Trophoblast cell (in vitro differentiated cells and primary cell): ENCODE measurements at regions not wholly inside any gene's neighbourhood (a gene's known extent, or its start where the extent isn't known, plus 50 kb on each side); places are given as distances from the start of the nearest gene placed in this dataset.

ENCODE experiments used
- DNase-seq, 2 donors: peaks; one replicate each; pipeline ENCODE4 v3.0.0-alpha.2; 2016
- H2AFZ ChIP-seq: 2 replicates; pipeline ENCODE4 v1.6.1; 2013; ENCODE audit warnings: low read length, moderate library complexity, mild to moderate bottlenecking; ENCODE audit not compliant: insufficient read depth, poor library complexity
- H2AK5ac ChIP-seq: 2 replicates; pipeline ENCODE4 v1.6.1; 2013; ENCODE audit warnings: mild to moderate bottlenecking, low read length
- H2BK120ac ChIP-seq: 2 replicates; pipeline ENCODE4 v1.6.1; 2013; ENCODE audit warnings: low read length, mild to moderate bottlenecking, moderate library complexity; ENCODE audit not compliant: insufficient read depth, poor library complexity
- H2BK12ac ChIP-seq: 2 replicates; pipeline ENCODE4 v1.6.1; 2013; ENCODE audit warnings: mild to moderate bottlenecking, low read length, moderate library complexity
- H2BK5ac ChIP-seq: 2 replicates; pipeline ENCODE4 v1.6.1; 2013; ENCODE audit warnings: low read length, low read depth, moderate library complexity, mild to moderate bottlenecking; ENCODE audit not compliant: poor library complexity
- H3K14ac ChIP-seq: 2 replicates; pipeline ENCODE4 v1.6.1; 2013; ENCODE audit warnings: mild to moderate bottlenecking, low read length
- H3K18ac ChIP-seq: 2 replicates; pipeline ENCODE4 v1.6.1; 2013; ENCODE audit warnings: mild to moderate bottlenecking, low read length
- H3K23ac ChIP-seq: 2 replicates; pipeline ENCODE4 v1.6.1; 2013; ENCODE audit warnings: low read length
- H3K27ac ChIP-seq: 2 replicates; pipeline ENCODE4 v1.5.1; 2013; ENCODE audit warnings: low read depth, mild to moderate bottlenecking, inconsistent platforms, low read length, moderate library complexity
- H3K27me3 ChIP-seq: 2 replicates; pipeline ENCODE4 v1.6.1; 2013; ENCODE audit warnings: inconsistent platforms, mild to moderate bottlenecking, low read length, moderate library complexity; ENCODE audit not compliant: insufficient read depth
- H3K36me3 ChIP-seq, 2 experiments: 1 replicate in 1 of 2; 2 replicates in 1 of 2; pipeline ENCODE4 v1.6.1; 2013; ENCODE audit warnings: low read length in 2 of 2, mild to moderate bottlenecking in 2 of 2, moderate library complexity in 1 of 2; ENCODE audit not compliant: insufficient read depth in 2 of 2, control insufficient read depth in 1 of 2
- H3K4ac ChIP-seq: 2 replicates; pipeline ENCODE4 v1.6.1; 2013; ENCODE audit warnings: low read depth, mild to moderate bottlenecking, low read length, moderate library complexity
- H3K4me1 ChIP-seq, 2 experiments: 1 replicate in 1 of 2; 2 replicates in 1 of 2; pipeline ENCODE4 v1.6.1; 2013; ENCODE audit warnings: low read length in 2 of 2, mild to moderate bottlenecking in 2 of 2, moderate library complexity in 1 of 2; ENCODE audit not compliant: insufficient read depth in 2 of 2, control insufficient read depth in 1 of 2
- H3K4me2 ChIP-seq: 2 replicates; pipeline ENCODE4 v1.6.1; 2013; ENCODE audit warnings: inconsistent platforms, mild to moderate bottlenecking, low read length, moderate library complexity
- H3K4me3 ChIP-seq: 2 replicates; pipeline ENCODE4 v1.5.1; 2013; ENCODE audit warnings: mild to moderate bottlenecking, low read depth, low read length, inconsistent platforms
- H3K79me1 ChIP-seq: one replicate; pipeline ENCODE4 v1.6.1; 2013; ENCODE audit warnings: low read length
- H3K79me2 ChIP-seq: 2 replicates; pipeline ENCODE4 v1.6.1; 2013; ENCODE audit warnings: low read length, mild to moderate bottlenecking; ENCODE audit not compliant: control insufficient read depth, insufficient read depth, poor library complexity
- H3K9ac ChIP-seq: 2 replicates; pipeline ENCODE4 v1.6.1; 2013; ENCODE audit warnings: mild to moderate bottlenecking, low read length
- H3K9me3 ChIP-seq: 2 replicates; pipeline ENCODE4 v1.6.1; 2013; ENCODE audit warnings: low read depth, mild to moderate bottlenecking, control low read depth, inconsistent platforms, low read length; ENCODE audit not compliant: insufficient read depth
- H4K12ac ChIP-seq: 2 replicates; pipeline ENCODE4 v1.6.1; 2013; ENCODE audit warnings: low read depth, mild to moderate bottlenecking, low read length, moderate library complexity
- H4K8ac ChIP-seq: 2 replicates; pipeline ENCODE4 v1.6.1; 2013; ENCODE audit warnings: low read depth, mild to moderate bottlenecking, low read length, moderate library complexity
- H4K91ac ChIP-seq: one replicate; pipeline ENCODE4 v1.6.1; 2013; ENCODE audit warnings: low read depth, mild to moderate bottlenecking, low read length, moderate library complexity
- WGBS: extraction: QIAGEN DNeasy Blood & Tissue Kit; methylation state at CpG from one replicate; pipeline ENCODE4 v1.1.7; 2013; ENCODE audit warnings: missing lambda C conversion rate; ENCODE audit not compliant: insufficient read length, insufficient coverage; ENCODE audit errors: extremely low coverage; 5-methylcytosine and 5-hydroxymethylcytosine counted together

DNA sequence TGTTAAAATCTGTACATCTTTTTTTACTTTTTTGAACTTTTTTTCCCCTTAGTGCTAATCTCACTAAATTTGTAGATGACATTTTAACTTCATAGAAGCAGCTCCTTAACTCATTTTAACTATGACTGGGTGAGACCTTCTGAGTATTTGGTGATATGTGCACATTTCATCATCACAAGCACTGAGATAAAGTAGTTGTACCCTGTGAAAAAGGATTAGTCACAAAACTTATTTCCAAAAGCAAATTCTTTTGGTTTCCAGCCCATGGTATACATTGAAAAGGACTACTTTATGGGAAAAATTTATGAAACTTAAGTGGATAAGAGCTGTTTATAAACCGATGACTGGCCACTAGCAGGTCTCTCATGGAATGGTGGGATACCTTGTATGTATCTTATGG, 581.5 kb downstream of the PLCL1 start:
- Histone ChIP-seq H3K36me3 (no peaks in the 10 kb centered on the region), H2BK12ac (no peak overlapping the region), H3K4me3 (no peak overlapping the region), H3K79me2 (no peaks in the 10 kb centered on the region), H3K9ac (no peak overlapping the region), H4K12ac (no peak overlapping the region), H3K23ac (no peak overlapping the region), H3K4ac (no peak overlapping the region), H3K14ac (no peak overlapping the region), H3K4me1 (no peaks in the 10 kb centered on the region), H4K8ac (no peak overlapping the region), H3K9me3 (no peaks in the 10 kb centered on the region), H2AFZ (no peak overlapping the region), H2BK5ac (no peak overlapping the region), H3K18ac (no peak overlapping the region), H3K79me1 (no peaks in the 10 kb centered on the region), H3K4me2 (no peak overlapping the region), H3K27me3 (no peaks in the 10 kb centered on the region), H2BK120ac (no peak overlapping the region), H3K27ac (no peak overlapping the region), H4K91ac (no peak overlapping the region), H2AK5ac (no peak overlapping the region)
- WGBS, result no CpG with 5 or more reads among the region's 1 CpG
- no peak for DNase-seq

DNA sequence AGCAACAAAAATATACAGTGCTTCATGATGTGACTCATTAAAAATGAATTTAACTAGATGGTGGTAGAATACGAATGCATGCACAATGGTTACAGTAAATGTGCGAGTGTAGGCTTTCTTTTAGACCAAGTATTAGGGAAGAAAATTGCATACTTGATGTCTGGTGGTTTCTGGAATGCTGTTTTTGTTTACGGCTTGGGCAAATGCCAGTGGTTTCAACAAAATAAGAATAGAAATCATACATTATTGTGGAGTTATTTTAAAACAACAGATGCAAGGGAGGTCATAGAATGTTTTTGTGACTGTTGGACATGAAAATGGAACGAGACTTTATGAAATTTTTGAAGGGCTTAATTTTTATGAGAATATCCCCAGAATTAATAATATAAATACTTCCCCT, 580.9 kb downstream of the PLCL1 start:
- H3K4me3 ChIP-seq, result no peak overlapping the region
- no peak overlapping the region for H2AFZ ChIP-seq
- H2AK5ac ChIP-seq, result no peak overlapping the region
- no peak overlapping the region for H2BK12ac ChIP-seq
- H3K18ac ChIP-seq, result no peak overlapping the region
- no peak overlapping the region for H4K12ac ChIP-seq
- H3K4me2 ChIP-seq, result no peak overlapping the region
- H4K8ac ChIP-seq, result no peak overlapping the region
- H3K27me3 ChIP-seq, result no peaks in the 10 kb centered on the region
- H4K91ac ChIP-seq, result no peak overlapping the region
- H3K4me1 ChIP-seq, result no peaks in the 10 kb centered on the region
- H3K27ac ChIP-seq, result no peak overlapping the region
- no peaks in the 10 kb centered on the region for H3K79me1 ChIP-seq
- no peak for DNase-seq
- no peak overlapping the region for H2BK5ac ChIP-seq
- whole genome bisulfite sequencing, result no CpG with 5 or more reads among the region's 4 CpGs
- no peaks in the 10 kb centered on the region for H3K9me3 ChIP-seq
- no peak overlapping the region for H3K4ac ChIP-seq
- H3K14ac ChIP-seq, result no peak overlapping the region
- H3K9ac ChIP-seq, result no peak overlapping the region
- no peak overlapping the region for H3K23ac ChIP-seq
- H2BK120ac ChIP-seq, result no peak overlapping the region
- H3K79me2 ChIP-seq, result no peaks in the 10 kb centered on the region
- H3K36me3 ChIP-seq, result no peaks in the 10 kb centered on the region

DNA sequence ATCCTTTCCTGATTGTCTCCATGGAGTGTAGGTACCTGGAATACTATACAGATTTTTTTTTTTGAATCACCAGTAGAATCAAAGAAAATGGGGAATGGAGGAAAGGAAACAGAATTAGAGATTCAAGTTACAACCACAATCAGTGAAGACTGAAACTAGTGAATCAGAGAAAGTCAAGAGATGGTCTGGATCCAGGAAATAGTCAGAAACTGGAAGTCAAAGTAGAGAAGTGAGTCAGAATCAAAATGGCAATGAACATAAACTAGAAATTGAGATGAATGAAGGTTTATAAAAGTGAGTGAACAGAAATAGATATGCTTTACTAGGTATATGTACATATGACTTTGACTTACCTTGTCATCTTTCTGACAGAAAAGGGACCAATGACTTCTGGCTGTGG, 579.0 kb downstream of the PLCL1 start:
- no peak overlapping the region for H3K4ac ChIP-seq
- no peak overlapping the region for H4K8ac ChIP-seq
- DNase-seq, result no peak
- no peak overlapping the region for H2AK5ac ChIP-seq
- H3K4me2 ChIP-seq, result no peak overlapping the region
- no peak overlapping the region for H3K23ac ChIP-seq
- no peak overlapping the region for H3K9ac ChIP-seq
- H4K91ac ChIP-seq, result no peak overlapping the region
- no peaks in the 10 kb centered on the region for H3K27me3 ChIP-seq
- no peak overlapping the region for H3K18ac ChIP-seq
- no peaks in the 10 kb centered on the region for H3K4me1 ChIP-seq
- no peak overlapping the region for H2BK12ac ChIP-seq
- H3K79me2 ChIP-seq, result no peaks in the 10 kb centered on the region
- H3K14ac ChIP-seq, result no peak overlapping the region
- H3K9me3 ChIP-seq, result no peaks in the 10 kb centered on the region
- no peak overlapping the region for H2BK120ac ChIP-seq
- no peak overlapping the region for H2AFZ ChIP-seq
- H3K79me1 ChIP-seq, result no peaks in the 10 kb centered on the region
- H3K4me3 ChIP-seq, result no peak overlapping the region
- H3K27ac ChIP-seq, result no peak overlapping the region
- no peak overlapping the region for H4K12ac ChIP-seq
- H3K36me3 ChIP-seq, result no peaks in the 10 kb centered on the region
- H2BK5ac ChIP-seq, result no peak overlapping the region

DNA sequence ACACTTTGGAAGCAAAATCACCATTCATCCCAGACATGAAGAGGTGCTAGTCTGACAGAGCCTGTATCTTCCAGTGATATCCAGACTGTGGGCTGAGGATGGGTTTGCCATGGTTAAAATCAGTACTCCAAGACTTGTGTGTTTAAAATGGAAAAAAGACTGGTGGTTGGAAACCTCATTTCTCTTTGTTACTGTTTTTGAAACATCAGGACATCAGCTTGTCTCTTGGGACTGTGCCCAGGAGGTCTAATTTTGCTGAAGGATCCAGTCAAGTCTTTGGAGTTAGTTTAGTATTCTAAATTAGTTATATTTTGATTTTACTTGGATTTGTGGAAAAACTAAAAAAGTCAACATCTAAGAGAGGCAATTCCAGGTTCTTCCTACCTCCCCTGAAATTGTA, 578.4 kb downstream of the PLCL1 start:
- Histone ChIP-seq H3K4me2 (no peak overlapping the region), H4K12ac (no peak overlapping the region), H2AK5ac (no peak overlapping the region), H3K23ac (no peak overlapping the region), H3K9me3 (no peaks in the 10 kb centered on the region), H2BK5ac (no peak overlapping the region), H3K18ac (no peak overlapping the region), H3K9ac (no peak overlapping the region), H2AFZ (no peak overlapping the region), H2BK12ac (no peak overlapping the region), H3K14ac (no peak overlapping the region), H3K27me3 (no peaks in the 10 kb centered on the region), H2BK120ac (no peak overlapping the region), H3K36me3 (no peaks in the 10 kb centered on the region), H3K79me2 (no peaks in the 10 kb centered on the region), H3K4ac (no peak overlapping the region), H3K27ac (no peak overlapping the region), H3K4me3 (no peak overlapping the region), H3K4me1 (no peaks in the 10 kb centered on the region), H4K91ac (no peak overlapping the region), H3K79me1 (no peaks in the 10 kb centered on the region), H4K8ac (no peak overlapping the region)
- no peak for DNase-seq

DNA sequence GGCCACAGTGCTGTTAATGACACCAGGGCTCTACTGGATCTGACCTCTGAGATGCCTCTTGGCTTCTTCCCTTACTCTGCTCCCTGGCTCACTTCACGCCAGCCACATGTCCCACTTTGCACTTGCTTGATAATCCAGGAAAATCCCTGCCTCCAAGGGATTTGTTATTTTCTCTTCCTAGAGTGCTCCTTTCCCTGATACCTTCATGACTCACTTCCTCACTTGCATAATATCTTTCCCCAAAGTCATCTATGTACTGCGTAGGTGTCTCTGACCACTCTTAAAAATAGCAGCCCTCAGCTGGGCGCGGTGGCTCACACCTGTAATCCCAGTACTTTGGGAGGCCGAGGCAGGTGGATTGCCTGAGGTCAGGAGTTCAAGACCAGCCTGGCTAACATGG, 572.3 kb downstream of the PLCL1 start:
- Histone ChIP-seq H2AFZ (no peak overlapping the region), H3K27me3 (no peaks in the 10 kb centered on the region), H3K4me2 (no peak overlapping the region), H2BK120ac (no peak overlapping the region), H3K79me2 (no peaks in the 10 kb centered on the region), H3K36me3 (no peaks in the 10 kb centered on the region), H2BK5ac (no peak overlapping the region), H4K91ac (no peak overlapping the region), H3K79me1 (no peaks in the 10 kb centered on the region), H4K8ac (no peak overlapping the region), H3K4me3 (no peak overlapping the region), H3K18ac (no peak overlapping the region), H4K12ac (no peak overlapping the region), H2BK12ac (no peak overlapping the region), H3K27ac (no peak overlapping the region), H3K9me3 (no peaks in the 10 kb centered on the region), H3K14ac (no peak overlapping the region), H3K23ac (no peak overlapping the region), H3K4ac (no peak overlapping the region), H2AK5ac (no peak overlapping the region), H3K9ac (no peak overlapping the region), H3K4me1 (no peaks in the 10 kb centered on the region)
- WGBS, result no CpG with 5 or more reads among the region's 5 CpGs
- peak; percentile 42 to 44 for DNase-seq
